DND-41 (cell line): ENCODE measurements at regions not wholly inside any gene's neighbourhood (a gene's known extent, or its start where the extent isn't known, plus 50 kb on each side); places are given as distances from the start of the nearest gene placed in this dataset.

ENCODE experiments used
- ATAC-seq: fragments of 200-7000 bp; cut with Tn5 transposase; 3 replicates; pipeline ENCODE4 v1.9.1; 2021; ENCODE audit warnings: low read depth; ENCODE audit not compliant: insufficient read depth
- DNase-seq: peaks from one replicate; pipeline ENCODE4 v3.0.0-alpha.2; 2020
- H2AFZ ChIP-seq: 2 replicates; pipeline ENCODE4 v1.6.0; 2012; ENCODE audit warnings: low read depth, low read length
- H3K27ac ChIP-seq: 2 replicates; pipeline ENCODE4 v1.5.1; 2012; ENCODE audit warnings: low read length, inconsistent platforms
- H3K27me3 ChIP-seq: fragments of 200-600 bp; sonication (generic); 2 replicates; pipeline ENCODE4 v1.6.0; 2012; ENCODE audit warnings: low read length, mild to moderate bottlenecking, inconsistent platforms; ENCODE audit not compliant: insufficient read depth, poor library complexity
- H3K36me3 ChIP-seq: 2 replicates; pipeline ENCODE4 v1.5.1; 2012; ENCODE audit warnings: low read length, inconsistent platforms; ENCODE audit not compliant: insufficient read depth
- H3K4me1 ChIP-seq: 2 replicates; pipeline ENCODE4 v1.5.1; 2012; ENCODE audit warnings: mild to moderate bottlenecking, low read length; ENCODE audit not compliant: insufficient read depth
- H3K4me2 ChIP-seq: 2 replicates; pipeline ENCODE4 v1.6.0; 2012; ENCODE audit warnings: mild to moderate bottlenecking, moderate library complexity, low read length, inconsistent platforms; ENCODE audit not compliant: insufficient read depth
- H3K4me3 ChIP-seq, 2 experiments: fragments of 200-600 bp in 1 of 2; shearing (Covaris generic) in 1 of 2; 2 replicates each; pipeline ENCODE4 v1.5.1; 2012 to 2016; ENCODE audit warnings: inconsistent platforms in 2 of 2, low read length in 2 of 2, mild to moderate bottlenecking in 2 of 2, low read depth in 1 of 2, moderate library complexity in 1 of 2
- H3K79me2 ChIP-seq: 2 replicates; pipeline ENCODE4 v1.6.0; 2012; ENCODE audit warnings: low read length, inconsistent platforms; ENCODE audit not compliant: insufficient read depth
- H3K9ac ChIP-seq: 2 replicates; pipeline ENCODE4 v1.6.0; 2012; ENCODE audit warnings: low read depth, mild to moderate bottlenecking, inconsistent platforms, low read length, moderate library complexity
- H3K9me3 ChIP-seq: 2 replicates; pipeline ENCODE4 v1.5.1; 2012; ENCODE audit warnings: low read length, moderate library complexity, mild to moderate bottlenecking, inconsistent platforms; ENCODE audit not compliant: insufficient read depth, severe bottlenecking
- H4K20me1 ChIP-seq: 2 replicates; pipeline ENCODE4 v1.6.0; 2012; ENCODE audit warnings: low read length; ENCODE audit not compliant: insufficient read depth
- CTCF ChIP-seq: IDR thresholded peaks from 2 replicates; pipeline ENCODE4 v1.5.1; 2012; ENCODE audit warnings: borderline replicate concordance, low read length, moderate library complexity, mild to moderate bottlenecking; ENCODE audit not compliant: poor library complexity, severe bottlenecking; ENCODE audit errors: extremely low read depth
- EZH2 ChIP-seq: IDR thresholded peaks from 3 replicates; pipeline ENCODE4 v1.6.1; 2012; ENCODE audit warnings: borderline replicate concordance, low read depth, mild to moderate bottlenecking, moderate library complexity, low read length, inconsistent platforms; ENCODE audit not compliant: severe bottlenecking

- Histone ChIP-seq H3K4me2 (no peak overlapping the region), H3K79me2 (no peaks in the 10 kb centered on the region), H3K9ac (no peak overlapping the region), H3K27ac (no peak overlapping the region), H2AFZ (no peak overlapping the region), H4K20me1 (no peaks in the 10 kb centered on the region), H3K9me3 (no peaks in the 10 kb centered on the region), H3K4me3 (no peak overlapping the region), H3K36me3 (no peaks in the 10 kb centered on the region), H3K4me1 (no peaks in the 10 kb centered on the region), H3K27me3 (no peaks in the 10 kb centered on the region)
- TF ChIP-seq CTCF: no peak
- TF ChIP-seq EZH2: no peak
- ATAC-seq: no peak
- DNase-seq: no peak
Measured at GRCh38 chr9:88801214-88801796, 190.0 kb upstream of the S1PR3 start.

- H3K27ac ChIP-seq: no peak overlapping the region
- no peak overlapping the region for H2AFZ ChIP-seq
- H4K20me1 ChIP-seq: no peaks in the 10 kb centered on the region
- H3K9ac ChIP-seq: no peak overlapping the region
- no peak for TF ChIP-seq EZH2
- TF ChIP-seq CTCF: no peak
- ATAC-seq: no peak
- no peak for DNase-seq
- no peaks in the 10 kb centered on the region for H3K27me3 ChIP-seq
- H3K36me3 ChIP-seq: no peaks in the 10 kb centered on the region
- H3K79me2 ChIP-seq: no peaks in the 10 kb centered on the region
- H3K4me1 ChIP-seq: no peaks in the 10 kb centered on the region
- H3K4me2 ChIP-seq: no peak overlapping the region
- no peak overlapping the region for H3K4me3 ChIP-seq
- H3K9me3 ChIP-seq: no peaks in the 10 kb centered on the region
Measured at GRCh38 chr9:88802533-88802932, 188.7 kb upstream of the S1PR3 start.

- no peaks in the 10 kb centered on the region for H3K4me1 ChIP-seq
- H3K79me2 ChIP-seq: no peaks in the 10 kb centered on the region
- no peak overlapping the region for H3K27ac ChIP-seq
- no peaks in the 10 kb centered on the region for H3K27me3 ChIP-seq
- no peak overlapping the region for H3K4me3 ChIP-seq
- H3K9ac ChIP-seq: no peak overlapping the region
- H4K20me1 ChIP-seq: no peaks in the 10 kb centered on the region
- no peaks in the 10 kb centered on the region for H3K9me3 ChIP-seq
- no peaks in the 10 kb centered on the region for H3K36me3 ChIP-seq
- TF ChIP-seq EZH2 (no peak), CTCF (no peak)
- no peak overlapping the region for H2AFZ ChIP-seq
- H3K4me2 ChIP-seq: no peak overlapping the region
- DNase-seq: no peak
- ATAC-seq: no peak
Measured at GRCh38 chr9:88803546-88804253, 187.6 kb upstream of the S1PR3 start.
